Loucy (cell line): ENCODE measurements at regions not wholly inside any gene's neighbourhood (a gene's known extent, or its start where the extent isn't known, plus 50 kb on each side); places are given as distances from the start of the nearest gene placed in this dataset.

ENCODE experiments used
- H2AFZ ChIP-seq: fragments of 200-600 bp; sonication (generic); 2 replicates; pipeline ENCODE4 v1.6.0; 2016; ENCODE audit warnings: antibody characterized with exemption, mild to moderate bottlenecking, low read length, moderate library complexity
- H3F3A ChIP-seq: fragments of 200-600 bp; 2 replicates; pipeline ENCODE4 v1.6.0; 2016; ENCODE audit warnings: antibody characterized with exemption, low read depth, mild to moderate bottlenecking
- H3K27me3 ChIP-seq: fragments of 200-600 bp; sonication (generic); 2 replicates; pipeline ENCODE4 v1.6.1; 2014; ENCODE audit warnings: low read length, mild to moderate bottlenecking; ENCODE audit not compliant: insufficient read depth, poor library complexity, severe bottlenecking
- H3K36me3 ChIP-seq: fragments of 200-600 bp; sonication (generic); 2 replicates; pipeline ENCODE4 v1.6.1; 2016; ENCODE audit warnings: low read length; ENCODE audit not compliant: insufficient read depth
- H3K4me1 ChIP-seq: fragments of 200-600 bp; sonication (generic); 2 replicates; pipeline ENCODE4 v1.5.1; 2014; ENCODE audit warnings: low read length, mild to moderate bottlenecking; ENCODE audit not compliant: insufficient read depth, poor library complexity, severe bottlenecking
- H3K4me2 ChIP-seq: fragments of 200-600 bp; sonication (generic); 2 replicates; pipeline ENCODE4 v1.6.0; 2014; ENCODE audit warnings: antibody characterized with exemption, low read length, low read depth, mild to moderate bottlenecking; ENCODE audit not compliant: poor library complexity, severe bottlenecking
- H3K4me3 ChIP-seq: fragments of 200-600 bp; sonication (generic); 2 replicates; pipeline ENCODE4 v1.5.1; 2014; ENCODE audit warnings: low read length, mild to moderate bottlenecking, mixed read lengths; ENCODE audit not compliant: poor library complexity, severe bottlenecking
- H3K79me2 ChIP-seq: fragments of 200-600 bp; sonication (generic); 2 replicates; pipeline ENCODE4 v1.6.1; 2014; ENCODE audit warnings: low read length; ENCODE audit not compliant: insufficient read depth
- H3K9ac ChIP-seq: fragments of 200-600 bp; sonication (generic); 2 replicates; pipeline ENCODE4 v1.6.0; 2014; ENCODE audit warnings: mild to moderate bottlenecking, low read depth, low read length, moderate library complexity; ENCODE audit not compliant: poor library complexity, severe bottlenecking
- H3K9me2 ChIP-seq: fragments of 200-600 bp; sonication (generic); replicated peaks from 2 replicates; pipeline ENCODE4 v1.6.1; 2016; ENCODE audit warnings: low read depth, low read length, mixed read lengths
- H3K9me3 ChIP-seq: fragments of 200-600 bp; sonication (generic); 2 replicates; pipeline ENCODE4 v1.6.1; 2014; ENCODE audit warnings: mild to moderate bottlenecking, antibody characterized with exemption, low read length, low read depth; ENCODE audit not compliant: insufficient read depth
- H4K20me1 ChIP-seq: fragments of 200-600 bp; sonication (generic); 2 replicates; pipeline ENCODE4 v1.6.0; 2014; ENCODE audit warnings: antibody characterized with exemption, low read length, mild to moderate bottlenecking; ENCODE audit not compliant: insufficient read depth, poor library complexity, severe bottlenecking
- CTCF ChIP-seq: fragments of 200-600 bp; sonication (generic); conservative IDR thresholded peaks from 2 replicates; pipeline ENCODE4 v1.5.1; 2014; ENCODE audit warnings: mild to moderate bottlenecking, antibody characterized with exemption, low read length
- EZH2phosphoT487 ChIP-seq: fragments of 200-600 bp; IDR thresholded peaks from 2 replicates; pipeline ENCODE4 v1.6.1; 2018; ENCODE audit warnings: antibody characterized with exemption, mild to moderate bottlenecking, moderate library complexity, borderline replicate concordance

- no peaks in the 10 kb centered on the region for H3K9me3 ChIP-seq
- TF ChIP-seq CTCF = no peak
- no peak for TF ChIP-seq EZH2phosphoT487
- no peaks in the 10 kb centered on the region for H3F3A ChIP-seq
- H3K4me1 ChIP-seq = no peaks in the 10 kb centered on the region
- no peak overlapping the region for H3K9ac ChIP-seq
- no peaks in the 10 kb centered on the region for H3K9me2 ChIP-seq
- no peak overlapping the region for H3K4me3 ChIP-seq
- H3K79me2 ChIP-seq = no peaks in the 10 kb centered on the region
- H4K20me1 ChIP-seq = no peaks in the 10 kb centered on the region
- H3K27me3 ChIP-seq = no peaks in the 10 kb centered on the region
- no peak overlapping the region for H3K4me2 ChIP-seq
- H2AFZ ChIP-seq = no peak overlapping the region
- no peaks in the 10 kb centered on the region for H3K36me3 ChIP-seq
Measured at GRCh38 chr14:26897196-26897595, 299.4 kb upstream of the NOVA1 start.

- TF ChIP-seq EZH2phosphoT487 = no peak
- TF ChIP-seq CTCF = no peak
- no peaks in the 10 kb centered on the region for H3K36me3 ChIP-seq
- H3K4me2 ChIP-seq = no peak overlapping the region
- H3K9me2 ChIP-seq = no peaks in the 10 kb centered on the region
- H3K4me1 ChIP-seq = no peaks in the 10 kb centered on the region
- no peaks in the 10 kb centered on the region for H3K9me3 ChIP-seq
- no peak overlapping the region for H3K9ac ChIP-seq
- H3K27me3 ChIP-seq = no peaks in the 10 kb centered on the region
- no peaks in the 10 kb centered on the region for H3F3A ChIP-seq
- no peak overlapping the region for H2AFZ ChIP-seq
- H4K20me1 ChIP-seq = no peaks in the 10 kb centered on the region
- H3K4me3 ChIP-seq = no peak overlapping the region
- no peaks in the 10 kb centered on the region for H3K79me2 ChIP-seq
Measured at GRCh38 chr14:26905229-26905628, 307.4 kb upstream of the NOVA1 start.

GRCh38 chr14:26913786-26914185, 316.0 kb upstream of the NOVA1 start:
- no peaks in the 10 kb centered on the region for H3K27me3 ChIP-seq
- no peak overlapping the region for H3K4me3 ChIP-seq
- H3F3A ChIP-seq = no peaks in the 10 kb centered on the region
- no peak overlapping the region for H3K4me2 ChIP-seq
- H4K20me1 ChIP-seq = no peaks in the 10 kb centered on the region
- H3K9ac ChIP-seq = no peak overlapping the region
- no peaks in the 10 kb centered on the region for H3K9me2 ChIP-seq
- no peaks in the 10 kb centered on the region for H3K4me1 ChIP-seq
- no peak overlapping the region for H2AFZ ChIP-seq
- no peaks in the 10 kb centered on the region for H3K79me2 ChIP-seq
- H3K36me3 ChIP-seq = no peaks in the 10 kb centered on the region
- TF ChIP-seq CTCF = no peak
- no peak for TF ChIP-seq EZH2phosphoT487
- H3K9me3 ChIP-seq = no peaks in the 10 kb centered on the region
